GM18511 (cell line): ENCODE measurements at regions not wholly inside any gene's neighbourhood (a gene's known extent, or its start where the extent isn't known, plus 50 kb on each side); places are given as distances from the start of the nearest gene placed in this dataset.

Experiments used
- ATAC-seq: cut with Tn5 transposase; IDR thresholded peaks from one replicate; pipeline ENCODE4 v1.9.1; 2021; ENCODE audit warnings: mild to moderate bottlenecking, moderate library complexity; ENCODE audit not compliant: unreplicated experiment

- no peak for ATAC-seq
Measured at GRCh38 chr3:69445498-69445897, 59.6 kb upstream of the FRMD4B start.

DNA sequence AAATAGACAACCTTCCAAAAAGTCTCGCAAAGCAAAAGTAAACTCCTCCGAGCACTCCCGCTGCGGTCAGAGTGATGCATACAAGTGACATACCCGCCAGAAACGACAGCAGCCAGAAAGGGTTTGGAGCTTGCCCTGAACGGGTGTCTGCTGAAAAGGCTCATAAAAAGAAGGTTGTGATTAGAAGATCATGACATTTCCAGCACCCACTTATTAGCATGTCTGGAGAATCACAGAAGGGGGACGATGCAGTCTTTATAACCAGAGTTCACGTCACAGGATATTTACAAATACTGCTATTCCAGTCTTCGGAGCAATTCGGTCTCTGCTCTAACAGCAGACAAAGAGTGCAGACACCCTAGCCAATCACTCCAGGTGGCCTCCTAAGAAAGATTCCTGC lies 59.1 kb upstream of the FRMD4B start:
- ATAC-seq, result no peak

DNA sequence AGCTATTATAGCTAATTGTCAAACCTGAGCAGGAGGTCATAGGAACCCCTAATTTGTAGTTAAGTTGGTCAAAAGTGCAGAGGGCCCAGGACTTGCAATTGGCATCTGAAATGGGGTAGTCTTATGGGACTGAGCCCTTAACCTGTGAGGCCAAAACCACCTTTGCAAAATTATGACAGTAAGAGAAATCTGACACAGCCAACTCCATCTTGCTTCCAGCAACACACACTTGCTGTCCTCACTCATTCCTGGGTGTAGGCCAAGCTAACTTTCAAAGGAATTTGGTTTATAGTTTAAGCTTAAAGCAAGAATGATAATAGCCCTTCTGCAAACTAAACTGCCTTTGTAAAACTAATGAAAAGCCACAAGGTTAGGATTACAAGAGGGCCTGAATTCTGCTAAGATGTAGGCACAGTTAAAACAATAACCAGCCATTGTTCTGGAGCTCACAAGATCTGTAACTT lies 57.6 kb upstream of the FRMD4B start:
- ATAC-seq, result no peak

DNA sequence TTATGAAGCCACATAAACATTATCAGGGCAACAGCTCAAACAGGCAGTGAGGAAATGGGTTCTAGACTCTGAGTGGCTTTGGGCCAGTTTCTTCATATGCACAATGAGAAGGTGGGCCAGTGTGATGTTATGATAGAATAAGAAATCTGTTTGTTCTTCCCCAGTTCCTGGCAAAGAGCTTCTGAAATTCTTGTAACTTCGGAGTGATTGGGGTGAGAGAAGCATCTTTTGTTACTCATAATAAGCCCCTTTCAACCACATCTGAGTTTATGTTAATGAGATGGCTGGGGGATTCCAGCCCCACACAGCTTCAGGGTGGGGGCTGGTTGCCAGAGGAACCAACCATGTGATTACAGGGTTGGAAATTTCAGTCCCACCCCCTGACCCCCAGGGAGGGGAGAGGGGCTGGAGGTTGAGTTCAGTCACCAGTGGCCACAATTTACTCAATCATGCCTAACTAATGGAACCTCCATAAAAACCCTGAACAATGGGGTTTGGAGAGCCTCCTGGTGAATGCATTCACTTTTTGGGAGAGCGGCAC lies 57.0 kb upstream of the FRMD4B start:
- no peak for ATAC-seq

- no peak for ATAC-seq
Measured at GRCh38 chr3:69441732-69442131, 55.8 kb upstream of the FRMD4B start.

DNA sequence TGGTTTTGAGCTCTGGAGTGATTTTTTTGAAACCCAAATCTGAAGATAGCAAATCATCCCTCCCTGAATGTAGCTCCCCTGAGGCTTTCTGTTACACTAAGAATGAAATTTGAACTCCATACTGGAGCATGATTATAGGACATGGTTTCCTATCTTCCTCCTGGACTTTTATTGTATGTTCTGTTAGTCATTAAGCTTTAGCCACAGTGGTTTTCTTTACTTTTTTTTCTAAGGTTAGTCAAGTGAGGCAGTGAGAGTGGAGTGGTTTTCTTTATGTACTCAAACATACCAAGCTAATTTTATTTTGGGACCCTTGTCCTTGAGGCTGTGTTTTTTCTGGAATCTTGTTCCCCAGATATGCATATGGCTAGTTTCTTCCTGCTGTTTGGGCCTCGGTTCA lies 55.2 kb upstream of the FRMD4B start:
- ATAC-seq, result no peak

DNA sequence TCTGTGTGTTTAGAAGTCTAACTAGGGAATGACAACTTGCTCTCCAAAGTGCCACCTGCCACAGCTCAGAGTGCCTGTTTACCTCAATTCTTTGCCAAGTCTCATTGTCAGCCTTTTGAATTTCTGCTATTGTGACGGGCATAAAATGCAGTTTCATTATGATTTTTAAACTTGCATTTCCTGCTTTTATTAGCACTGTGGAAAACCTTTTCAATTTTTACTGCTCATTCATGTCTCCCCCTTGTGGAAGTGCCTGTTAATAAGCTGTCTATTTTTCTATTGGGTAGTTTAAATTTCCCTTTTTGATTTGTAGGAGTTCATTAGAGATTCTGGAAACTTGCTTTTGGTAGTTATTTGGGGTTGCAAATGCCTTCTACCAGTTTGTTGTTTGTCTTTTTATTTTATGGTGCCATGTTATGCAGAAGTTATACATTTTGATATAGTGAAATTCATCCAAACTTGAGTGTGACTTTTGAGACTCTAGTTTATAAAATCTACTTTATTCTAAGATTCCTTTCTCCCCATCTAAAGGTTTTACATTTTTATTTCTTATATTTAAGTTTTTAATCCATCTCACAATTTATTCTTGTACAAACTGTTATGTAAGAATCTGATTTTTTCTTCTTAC lies 53.9 kb upstream of the FRMD4B start:
- peak; percentile 24 for ATAC-seq

DNA sequence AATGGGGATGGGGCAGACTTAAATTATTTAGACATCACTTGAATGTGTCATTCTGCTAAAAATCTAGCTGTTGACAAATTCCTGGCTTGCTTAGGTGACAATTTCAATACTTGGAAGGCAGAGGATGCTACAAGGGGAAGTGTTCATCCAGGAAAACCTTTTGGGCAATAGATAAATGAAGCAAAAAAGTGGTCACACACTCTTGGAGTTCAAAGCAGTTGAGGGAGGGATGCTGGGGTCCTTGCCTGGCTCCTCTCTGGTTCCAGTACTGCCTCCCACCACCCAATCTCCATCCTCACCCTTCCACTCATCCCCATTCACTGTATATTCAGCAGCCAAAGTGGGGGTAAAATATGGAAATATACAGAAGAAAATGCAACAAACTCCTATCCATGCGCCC lies 52.6 kb upstream of the FRMD4B start:
- ATAC-seq, result no peak

- peak; percentile 64 for ATAC-seq
Measured at GRCh38 chr3:69435274-69436265, 49.7 kb upstream of the FRMD4B start.
